H1 (cell line): ENCODE measurements at regions not wholly inside any gene's neighbourhood (a gene's known extent, or its start where the extent isn't known, plus 50 kb on each side); places are given as distances from the start of the nearest gene placed in this dataset.

Experiments
- CTCF ChIA-PET: fragments of 300-600 bp; sonication (Branson Sonifier 250); formaldehyde crosslinking; loops from one replicate; lab custom pipeline; 2021; ENCODE audit not compliant: partially characterized antibody; lab: Charles Lee
- POLR2A ChIA-PET: fragments of 300-600 bp; sonication (Branson Sonifier 250); formaldehyde crosslinking; loops from one replicate; lab custom pipeline; 2021; ENCODE audit warnings: inconsistent platforms; ENCODE audit not compliant: partially characterized antibody; lab: Charles Lee
- DNase-seq, 2 experiments: peaks; one replicate each; pipeline versions ENCODE4 v3.0.0 to v3.0.0-alpha.2; 2010 to 2022; ENCODE audit warnings: low spot score in 2 of 2, low read depth in 1 of 2, mixed read lengths in 1 of 2
- FAIRE-seq: peaks from 2 replicates; lab custom pipeline; 2011; peaks lifted over from hg19 to GRCh38; lab: Jason Lieb, UNC
- H2AFZ ChIP-seq: 2 replicates; pipeline ENCODE4 v1.8.1; 2012; ENCODE audit warnings: low read length, inconsistent platforms
- H2AK5ac ChIP-seq: 2 replicates; pipeline ENCODE4 v1.6.1; 2013; ENCODE audit warnings: low read depth, low read length
- H2BK120ac ChIP-seq: replicated peaks from 2 replicates; pipeline ENCODE3; 2013; ENCODE audit warnings: low read depth, low read length, inconsistent platforms
- H2BK12ac ChIP-seq: 2 replicates; pipeline ENCODE4 v1.6.1; 2013; ENCODE audit warnings: low read depth, low read length
- H2BK15ac ChIP-seq: 2 replicates; pipeline ENCODE4 v1.6.1; 2013; ENCODE audit warnings: low read length
- H2BK20ac ChIP-seq: 2 replicates; pipeline ENCODE4 v1.6.1; 2013; ENCODE audit warnings: low read length
- H2BK5ac ChIP-seq: 2 replicates; pipeline ENCODE4 v1.6.1; 2013; ENCODE audit warnings: low read depth, low read length
- H3K14ac ChIP-seq: 2 replicates; pipeline ENCODE4 v1.6.1; 2013; ENCODE audit warnings: inconsistent platforms; ENCODE audit not compliant: insufficient read length
- H3K18ac ChIP-seq: 2 replicates; pipeline ENCODE4 v1.6.1; 2013; ENCODE audit warnings: low read length; ENCODE audit errors: extremely low read depth
- H3K23ac ChIP-seq: 2 replicates; pipeline ENCODE4 v1.6.1; 2013; ENCODE audit warnings: inconsistent platforms; ENCODE audit not compliant: insufficient read length
- H3K23me2 ChIP-seq: 2 replicates; pipeline ENCODE4 v1.6.1; 2013; ENCODE audit warnings: low read depth, low read length
- H3K27ac ChIP-seq: 2 replicates; pipeline ENCODE4 v1.6.1; 2011; ENCODE audit warnings: low read depth, low read length, inconsistent platforms
- H3K27me3 ChIP-seq, 4 experiments: replicated peaks in 1 of 4; 1 replicate in 1 of 4; 2 replicates in 3 of 4; pipeline versions ENCODE4 v1.6.1 to v1.8.1; 2011 to 2013; ENCODE audit warnings: low read length in 3 of 4, mild to moderate bottlenecking in 3 of 4, inconsistent platforms in 2 of 4, mixed read lengths in 2 of 4, moderate library complexity in 1 of 4; ENCODE audit not compliant: control insufficient read depth in 3 of 4, insufficient read depth in 3 of 4; ENCODE audit errors: extremely low read depth in 1 of 4
- H3K36me3 ChIP-seq, 4 experiments: 2 replicates each; pipeline versions ENCODE4 v1.6.1 to v1.8.1; 2011 to 2013; ENCODE audit warnings: mild to moderate bottlenecking in 4 of 4, low read length in 3 of 4, moderate library complexity in 2 of 4, control low read depth in 1 of 4, inconsistent platforms in 1 of 4; ENCODE audit not compliant: insufficient read depth in 4 of 4, control insufficient read depth in 2 of 4
- H3K4ac ChIP-seq: replicated peaks from 2 replicates; pipeline ENCODE3; 2013; ENCODE audit warnings: low read length, low read depth, mixed read lengths, inconsistent platforms; ENCODE audit not compliant: insufficient read length
- H3K4me1 ChIP-seq, 4 experiments: replicated peaks in 1 of 4; 1 replicate in 1 of 4; 2 replicates in 3 of 4; pipeline versions ENCODE4 v1.6.1 to v1.8.1; 2011 to 2013; ENCODE audit warnings: low read length in 3 of 4, inconsistent platforms in 2 of 4, mixed read lengths in 1 of 4; ENCODE audit not compliant: insufficient read depth in 4 of 4, control insufficient read depth in 3 of 4
- H3K4me2 ChIP-seq, 2 experiments: 2 replicates each; pipeline versions ENCODE4 v1.6.1 to v1.8.1; 2011 to 2013; ENCODE audit warnings: low read depth in 2 of 2, low read length in 2 of 2, control low read depth in 1 of 2, inconsistent platforms in 1 of 2, mild to moderate bottlenecking in 1 of 2; ENCODE audit not compliant: insufficient read depth in 1 of 2
- H3K4me3 ChIP-seq, 4 experiments: fragments of 200-600, 300-600 bp in 1 of 4; sonication (generic), shearing (Covaris generic), sonication (Bioruptor Twin) in 1 of 4; 2 replicates each; pipeline versions ENCODE4 v1.5.1 to v1.8.1; 2011 to 2016; ENCODE audit warnings: low read length in 4 of 4, low read depth in 3 of 4, control low read depth in 2 of 4, inconsistent platforms in 2 of 4, mild to moderate bottlenecking in 2 of 4, mixed read lengths in 1 of 4, moderate library complexity in 1 of 4; ENCODE audit not compliant: insufficient read depth in 2 of 4; ENCODE audit errors: extremely low read depth in 1 of 4
- H3K56ac ChIP-seq: replicated peaks from 2 replicates; pipeline ENCODE3; 2013; ENCODE audit warnings: low read depth, mild to moderate bottlenecking, mixed read lengths, low read length, inconsistent platforms; ENCODE audit not compliant: insufficient read length
- H3K79me1 ChIP-seq: 2 replicates; pipeline ENCODE4 v1.6.1; 2013; ENCODE audit warnings: low read depth, low read length, control low read depth
- H3K79me2 ChIP-seq, 2 experiments: 2 replicates each; pipeline versions ENCODE4 v1.6.1 to v1.8.1; 2012 to 2013; ENCODE audit warnings: low read length in 2 of 2, mild to moderate bottlenecking in 2 of 2, inconsistent platforms in 1 of 2; ENCODE audit not compliant: insufficient read depth in 2 of 2, control insufficient read depth in 1 of 2
- H3K9ac ChIP-seq, 4 experiments: replicated peaks in 1 of 4; 1 replicate in 1 of 4; 2 replicates in 3 of 4; pipeline versions ENCODE4 v1.6.1 to v1.8.1; 2011 to 2013; ENCODE audit warnings: low read depth in 3 of 4, low read length in 3 of 4, control low read depth in 2 of 4, mild to moderate bottlenecking in 2 of 4, moderate library complexity in 2 of 4, inconsistent platforms in 1 of 4; ENCODE audit errors: extremely low read depth in 1 of 4
- H3K9me3 ChIP-seq, 2 experiments: 2 replicates each; pipeline versions ENCODE4 v1.6.1 to v1.8.1; 2012 to 2013; ENCODE audit warnings: mild to moderate bottlenecking in 2 of 2, moderate library complexity in 2 of 2, control low read depth in 1 of 2, inconsistent platforms in 1 of 2, low read depth in 1 of 2, low read length in 1 of 2, mixed read lengths in 1 of 2; ENCODE audit not compliant: insufficient read depth in 2 of 2
- H4K20me1 ChIP-seq, 2 experiments: replicated peaks in 1 of 2; 2 replicates each; pipeline versions ENCODE3 to v1.8.1; 2011 to 2013; ENCODE audit warnings: inconsistent platforms in 2 of 2, low read length in 2 of 2, mild to moderate bottlenecking in 1 of 2; ENCODE audit not compliant: insufficient read depth in 2 of 2, control insufficient read depth in 1 of 2
- H4K5ac ChIP-seq: 2 replicates; pipeline ENCODE4 v1.6.1; 2013; ENCODE audit warnings: low read length, low read depth, mixed read lengths, inconsistent platforms; ENCODE audit not compliant: insufficient read length
- H4K8ac ChIP-seq: 2 replicates; pipeline ENCODE4 v1.8.0; 2013; ENCODE audit warnings: mild to moderate bottlenecking, moderate library complexity, low read length, inconsistent platforms; ENCODE audit not compliant: insufficient read depth; ENCODE audit errors: extremely low read depth
- H4K91ac ChIP-seq: replicated peaks from 2 replicates; pipeline ENCODE3; 2013; ENCODE audit warnings: low read length, mixed read lengths, inconsistent platforms; ENCODE audit not compliant: insufficient read length
- BCL11A ChIP-seq, 2 experiments: IDR thresholded peaks; one replicate each; pipeline ENCODE4 v1.6.1; 2011; ENCODE audit warnings: low read depth in 2 of 2, low read length in 2 of 2, mild to moderate bottlenecking in 2 of 2
- CEBPB ChIP-seq: IDR thresholded peaks from 2 replicates; pipeline ENCODE4 v1.6.1; 2012; ENCODE audit warnings: low read depth, low read length
- CHD2 ChIP-seq: IDR thresholded peaks from 2 replicates; pipeline ENCODE4 v1.6.1; 2012; ENCODE audit warnings: low read length, improper control_type of control experiment
- EZH2 ChIP-seq: fragments of 200-600 bp; sonication (generic); IDR thresholded peaks from 2 replicates; pipeline ENCODE4 v1.7.1; 2012; ENCODE audit warnings: low read depth, mild to moderate bottlenecking, moderate library complexity, low read length, inconsistent platforms; ENCODE audit not compliant: severe bottlenecking
- FOSL1 ChIP-seq: IDR thresholded peaks from 2 replicates; pipeline ENCODE4 v1.6.1; 2011; ENCODE audit warnings: mild to moderate bottlenecking, low read depth, low read length, moderate library complexity; ENCODE audit not compliant: insufficient read depth
- GABPA ChIP-seq: IDR thresholded peaks from 2 replicates; pipeline ENCODE4 v1.6.1; 2011; ENCODE audit warnings: mild to moderate bottlenecking, low read length, moderate library complexity, borderline replicate concordance; ENCODE audit not compliant: insufficient read depth
- GTF2F1 ChIP-seq: IDR thresholded peaks from 2 replicates; pipeline ENCODE4 v1.6.1; 2012; ENCODE audit warnings: low read depth, low read length, improper control_type of control experiment, borderline replicate concordance
- POLR2AphosphoS5 ChIP-seq: IDR thresholded peaks from 2 replicates; pipeline ENCODE4 v1.6.1; 2011; ENCODE audit warnings: low read depth, low read length
- RAD21 ChIP-seq, 2 experiments: IDR thresholded peaks in 1 of 2; conservative IDR thresholded peaks in 1 of 2; 2 replicates each; pipeline ENCODE4 v1.6.1; 2011; ENCODE audit warnings: low read depth in 2 of 2, low read length in 2 of 2, improper control_type of control experiment in 1 of 2, inconsistent platforms in 1 of 2, mild to moderate bottlenecking in 1 of 2, moderate library complexity in 1 of 2
- RFX5 ChIP-seq: IDR thresholded peaks from 2 replicates; pipeline ENCODE4 v1.6.1; 2011; ENCODE audit warnings: low read depth, low read length, improper control_type of control experiment, borderline replicate concordance
- SAP30 ChIP-seq: fragments of 300-600 bp; sonication (generic); IDR thresholded peaks from 2 replicates; pipeline ENCODE4 v1.7.1; 2012; ENCODE audit warnings: low read length, moderate library complexity, mild to moderate bottlenecking, inconsistent platforms; ENCODE audit not compliant: insufficient read depth, insufficient replicate concordance
- SIX5 ChIP-seq: IDR thresholded peaks from 2 replicates; pipeline ENCODE4 v1.6.1; 2011; ENCODE audit warnings: mild to moderate bottlenecking, low read depth, low read length
- SP2 ChIP-seq: IDR thresholded peaks from 2 replicates; pipeline ENCODE4 v1.6.1; 2012; ENCODE audit warnings: mild to moderate bottlenecking, low read length, inconsistent platforms
- SP4 ChIP-seq: IDR thresholded peaks from 2 replicates; pipeline ENCODE4 v1.6.1; 2012; ENCODE audit warnings: low read length, inconsistent platforms
- TEAD4 ChIP-seq: IDR thresholded peaks from 2 replicates; pipeline ENCODE4 v1.6.1; 2012; ENCODE audit warnings: low read depth, low read length, inconsistent platforms, mixed read lengths
- TF ChIP-seq, protein P1 (sequence below): IDR thresholded peaks from 2 replicates; pipeline ENCODE4 v1.6.1; 2012; ENCODE audit warnings: inconsistent platforms

DNA sequence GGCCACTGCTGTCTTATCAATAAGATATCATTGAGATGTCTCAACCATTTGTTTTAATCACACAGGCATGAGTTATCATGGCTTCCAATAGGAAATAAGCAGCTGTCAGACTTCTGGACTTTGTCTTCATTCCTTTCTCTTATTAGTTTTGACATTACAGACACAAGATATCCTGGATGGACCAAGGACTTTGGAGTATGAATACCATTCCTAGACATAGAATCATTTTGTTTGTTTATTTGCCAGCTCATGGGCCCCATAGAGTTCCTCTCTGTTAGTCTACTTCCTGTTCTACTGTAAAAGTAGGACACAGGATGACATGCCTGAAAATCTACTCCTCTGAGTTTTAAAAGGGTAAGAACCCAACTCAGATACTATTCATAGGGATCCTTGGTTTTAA, 77.7 kb upstream of the KCNJ16 start:
- POLR2A ChIA-PET, result no interaction called here
- FAIRE-seq, result no peak
- no peak overlapping the region for H4K5ac ChIP-seq
- H3K9ac ChIP-seq, result no peak overlapping the region
- H3K36me3 ChIP-seq, result no peaks in the 10 kb centered on the region
- no peak overlapping the region for H3K18ac ChIP-seq
- H3K79me1 ChIP-seq, result no peaks in the 10 kb centered on the region
- H3K4me3 ChIP-seq, result no peak overlapping the region
- H3K4me1 ChIP-seq, result no peaks in the 10 kb centered on the region
- no peak overlapping the region for H4K91ac ChIP-seq
- H3K4me2 ChIP-seq, result no peak overlapping the region
- H3K23me2 ChIP-seq, result no peaks in the 10 kb centered on the region
- H3K27ac ChIP-seq, result no peak overlapping the region
- H2BK120ac ChIP-seq, result no peak overlapping the region
- no peak overlapping the region for H3K14ac ChIP-seq
- H2BK5ac ChIP-seq, result no peak overlapping the region
- no peak overlapping the region for H3K4ac ChIP-seq
- no peaks in the 10 kb centered on the region for H3K27me3 ChIP-seq
- H2BK15ac ChIP-seq, result no peak overlapping the region
- H2AFZ ChIP-seq, result no peak overlapping the region
- no peaks in the 10 kb centered on the region for H4K20me1 ChIP-seq
- CTCF ChIA-PET, result interaction anchor here (0.6 kb wide), 1 partner anchor 32 kb away, joined by 3 read pairs; no protein-coding TSS in a partner anchor
- H3K56ac ChIP-seq, result no peak overlapping the region
- H3K9me3 ChIP-seq, result peaks cover 0 to 4% of the 10 kb centered on the region in 2 experiments; a peak in 1 of 4 replicates
- H2BK20ac ChIP-seq, result no peak overlapping the region
- H3K23ac ChIP-seq, result no peak overlapping the region
- no peaks in the 10 kb centered on the region for H3K79me2 ChIP-seq
- H2AK5ac ChIP-seq, result no peak overlapping the region
- no peak overlapping the region for H2BK12ac ChIP-seq
- no peak overlapping the region for H4K8ac ChIP-seq
- DNase-seq, result no peak
- TF ChIP-seq SP4 (no peak), GTF2F1 (no peak), BCL11A (IDR thresholded peaks at IDR 0.05; ENCODE audit: low read depth in 2 of 2, low read length in 2 of 2) (no peak), TEAD4 (no peak), SP2 (no peak), RFX5 (no peak), CHD2 (no peak), GABPA (no peak), RAD21 (IDR thresholded peaks at IDR 0.05 in 1 of 2, conservative IDR thresholded peaks at IDR 0.05 in 1 of 2; ENCODE audit: low read depth in 2 of 2, low read length in 2 of 2) (no peak), SIX5 (no peak), CEBPB (no peak), POLR2AphosphoS5 (no peak), SAP30 (no peak), EZH2 (no peak), FOSL1 (no peak)
- TF ChIP-seq, protein P1, sequence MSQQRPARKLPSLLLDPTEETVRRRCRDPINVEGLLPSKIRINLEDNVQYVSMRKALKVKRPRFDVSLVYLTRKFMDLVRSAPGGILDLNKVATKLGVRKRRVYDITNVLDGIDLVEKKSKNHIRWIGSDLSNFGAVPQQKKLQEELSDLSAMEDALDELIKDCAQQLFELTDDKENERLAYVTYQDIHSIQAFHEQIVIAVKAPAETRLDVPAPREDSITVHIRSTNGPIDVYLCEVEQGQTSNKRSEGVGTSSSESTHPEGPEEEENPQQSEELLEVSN, result no peak
